Large intestine (tissue), 3 donors: ENCODE measurements at regions not wholly inside any gene's neighbourhood (a gene's known extent, or its start where the extent isn't known, plus 50 kb on each side); places are given as distances from the start of the nearest gene placed in this dataset.
"Not testable (repeated sequence)": the region's sequence is repeated elsewhere in the genome, so short reads cannot be mapped to it uniquely, and the experiment has no call there.

Experiments
- DNase-seq, 2 donors: peaks; one replicate each; pipeline versions ENCODE4 v3.0.0 to v3.0.0-alpha.2; 2013
- H3K27ac ChIP-seq: one replicate; pipeline ENCODE4 v1.5.1; 2013; ENCODE audit warnings: low read length
- H3K27me3 ChIP-seq: 2 replicates; pipeline ENCODE4 v1.6.1; 2013; ENCODE audit warnings: low read length; ENCODE audit not compliant: control insufficient read depth, insufficient read depth
- H3K36me3 ChIP-seq: 2 replicates; pipeline ENCODE4 v1.6.1; 2013; ENCODE audit warnings: low read length; ENCODE audit not compliant: control insufficient read depth, insufficient read depth
- H3K4me1 ChIP-seq: one replicate; pipeline ENCODE4 v1.6.1; 2013; ENCODE audit warnings: low read length; ENCODE audit not compliant: control insufficient read depth, insufficient read depth
- H3K4me3 ChIP-seq: one replicate; pipeline ENCODE4 v1.5.1; 2013; ENCODE audit warnings: low read length
- H3K9me3 ChIP-seq: one replicate; pipeline ENCODE4 v1.6.1; 2013; ENCODE audit warnings: mild to moderate bottlenecking, low read depth, low read length, moderate library complexity; ENCODE audit not compliant: control insufficient read depth
- WGBS: methylation state at CpG from one replicate; pipeline ENCODE4 v1.1.5; 2013; ENCODE audit warnings: low lambda C conversion rate; ENCODE audit not compliant: insufficient coverage; 5-methylcytosine and 5-hydroxymethylcytosine counted together

- Histone ChIP-seq H3K27ac (peak overlapping the region; percentile 25), H3K27me3 (no peaks in the 10 kb centered on the region), H3K4me3 (no peak overlapping the region), H3K36me3 (no peaks in the 10 kb centered on the region), H3K4me1 (peaks cover 18% of the 10 kb centered on the region), H3K9me3 (peaks cover 13% of the 10 kb centered on the region)
- no CpG with 5 or more reads among the region's 4 CpGs for WGBS
- DNase-seq = peak; percentile 29 to 72
These were observed 156.4 kb upstream of the COX7C start for GRCh38 chr5:86461169-86461956.

GRCh38 chr5:86463339-86463738, 154.4 kb upstream of the COX7C start:
- H3K4me1 ChIP-seq = peaks cover 18% of the 10 kb centered on the region
- peaks cover 19% of the 10 kb centered on the region for H3K9me3 ChIP-seq
- H3K27ac ChIP-seq = no peak overlapping the region
- H3K4me3 ChIP-seq = no peak overlapping the region
- no peaks in the 10 kb centered on the region for H3K27me3 ChIP-seq
- WGBS = 83% methylated on average over 1 of the region's 2 CpGs
- H3K36me3 ChIP-seq = no peaks in the 10 kb centered on the region
- no peak for DNase-seq

GRCh38 chr5:86465052-86465838, 152.5 kb upstream of the COX7C start:
- H3K4me1 ChIP-seq = peaks cover 13% of the 10 kb centered on the region
- peaks cover 19% of the 10 kb centered on the region for H3K9me3 ChIP-seq
- no peaks in the 10 kb centered on the region for H3K27me3 ChIP-seq
- no CpG with 5 or more reads among the region's 6 CpGs for WGBS
- no peak overlapping the region for H3K4me3 ChIP-seq
- H3K36me3 ChIP-seq = no peaks in the 10 kb centered on the region
- DNase-seq = no peak
- H3K27ac ChIP-seq = no peak overlapping the region

- no CpG with 5 or more reads among the region's 23 CpGs for WGBS
- H3K27ac ChIP-seq, H3K27me3 ChIP-seq, H3K36me3 ChIP-seq, H3K4me3 ChIP-seq, DNase-seq: not testable (repeated sequence)
- H3K4me1 ChIP-seq = peaks cover 10% of the 10 kb centered on the region
- H3K9me3 ChIP-seq = peaks cover 16% of the 10 kb centered on the region
These were observed 151.0 kb upstream of the COX7C start for GRCh38 chr5:86466721-86467120.

- 56% methylated on average over 1 of the region's 2 CpGs for WGBS
- H3K4me1 ChIP-seq = no peaks in the 10 kb centered on the region
These were observed 135.7 kb upstream of the COX7C start for GRCh38 chr5:86482008-86482407.

GRCh38 chr5:86493777-86494176, 124.0 kb upstream of the COX7C start:
- H3K4me3 ChIP-seq = no peak overlapping the region
- no peaks in the 10 kb centered on the region for H3K36me3 ChIP-seq
- H3K27me3 ChIP-seq = no peaks in the 10 kb centered on the region
- no peak overlapping the region for H3K27ac ChIP-seq
- no peak for DNase-seq
- WGBS = no CpG with 5 or more reads among the region's 1 CpG
- H3K4me1 ChIP-seq = no peaks in the 10 kb centered on the region
- H3K9me3 ChIP-seq = no peaks in the 10 kb centered on the region

More at GRCh38 chr5:86482008-86482407, 135.7 kb upstream of the COX7C start:
- no peaks in the 10 kb centered on the region for H3K27me3 ChIP-seq
- no peak for DNase-seq
- H3K9me3 ChIP-seq = no peaks in the 10 kb centered on the region
- H3K4me3 ChIP-seq = no peak overlapping the region
- H3K36me3 ChIP-seq = no peaks in the 10 kb centered on the region
- no peak overlapping the region for H3K27ac ChIP-seq

GRCh38 chr5:86500947-86501346, 116.8 kb upstream of the COX7C start:
- WGBS = 60% methylated on average over 1 of the region's 1 CpG

GRCh38 chr5:86507574-86507973, 110.2 kb upstream of the COX7C start:
- no peak for DNase-seq
- no CpG with 5 or more reads among the region's 4 CpGs for WGBS
- H3K4me3 ChIP-seq = no peak overlapping the region
- H3K27ac ChIP-seq = no peak overlapping the region
- no peaks in the 10 kb centered on the region for H3K36me3 ChIP-seq
- H3K9me3 ChIP-seq = no peaks in the 10 kb centered on the region
- no peaks in the 10 kb centered on the region for H3K27me3 ChIP-seq
- H3K4me1 ChIP-seq = no peaks in the 10 kb centered on the region

More at GRCh38 chr5:86500947-86501346, 116.8 kb upstream of the COX7C start:
- Histone ChIP-seq H3K36me3 (no peaks in the 10 kb centered on the region), H3K27me3 (no peaks in the 10 kb centered on the region), H3K4me1 (no peaks in the 10 kb centered on the region), H3K4me3 (no peak overlapping the region), H3K9me3 (no peaks in the 10 kb centered on the region), H3K27ac (no peak overlapping the region)
- DNase-seq = peak; percentile 2 to 23

- not testable (repeated sequence) for H3K4me1 ChIP-seq, H3K27me3 ChIP-seq, H3K27ac ChIP-seq, DNase-seq, H3K36me3 ChIP-seq, H3K4me3 ChIP-seq, H3K9me3 ChIP-seq
- 93% methylated on average over 7 of the region's 21 CpGs for WGBS
These were observed 107.3 kb upstream of the COX7C start for GRCh38 chr5:86510330-86510915.

GRCh38 chr5:86523718-86524117, 94.0 kb upstream of the COX7C start:
- H3K36me3 ChIP-seq = no peaks in the 10 kb centered on the region
- no CpG with 5 or more reads among the region's 3 CpGs for WGBS
- DNase-seq = no peak
- H3K27ac ChIP-seq = no peak overlapping the region
- H3K4me3 ChIP-seq = no peak overlapping the region
- H3K4me1 ChIP-seq = peaks cover 15% of the 10 kb centered on the region
- no peaks in the 10 kb centered on the region for H3K27me3 ChIP-seq
- no peaks in the 10 kb centered on the region for H3K9me3 ChIP-seq
